Liver (tissue), 7 donors: ENCODE measurements at regions not wholly inside any gene's neighbourhood (a gene's known extent, or its start where the extent isn't known, plus 50 kb on each side); places are given as distances from the start of the nearest gene placed in this dataset.

Experiments
- DNase-seq: peaks from one replicate; pipeline ENCODE4 v3.0.0-alpha.2; 2017; ENCODE audit warnings: low spot score
- H3K27ac ChIP-seq, 2 donors: one replicate each; pipeline ENCODE4 v1.7.0; 2013; ENCODE audit warnings: inconsistent platforms in 2 of 2, low read length in 2 of 2, control low read depth in 1 of 2, low read depth in 1 of 2, mild to moderate bottlenecking in 1 of 2
- H3K27me3 ChIP-seq, 4 donors: one replicate each; pipeline versions ENCODE4 v1.6.1 to v1.7.0; 2013; ENCODE audit warnings: low read length in 3 of 4, inconsistent platforms in 1 of 4, mild to moderate bottlenecking in 1 of 4, moderate library complexity in 1 of 4; ENCODE audit not compliant: control insufficient read depth in 4 of 4, insufficient read depth in 4 of 4
- H3K36me3 ChIP-seq, 4 donors: one replicate each; pipeline versions ENCODE4 v1.6.1 to v1.7.0; 2013; ENCODE audit warnings: low read length in 3 of 4, mild to moderate bottlenecking in 3 of 4, low read depth in 1 of 4, moderate library complexity in 1 of 4; ENCODE audit not compliant: control insufficient read depth in 4 of 4, insufficient read depth in 3 of 4
- H3K4me1 ChIP-seq, 4 donors: one replicate each; pipeline versions ENCODE4 v1.6.1 to v1.7.0; 2013; ENCODE audit warnings: low read length in 3 of 4, mild to moderate bottlenecking in 3 of 4, moderate library complexity in 1 of 4; ENCODE audit not compliant: control insufficient read depth in 4 of 4, insufficient read depth in 4 of 4
- H3K4me3 ChIP-seq, 3 donors: one replicate each; pipeline versions ENCODE4 v1.6.1 to v1.7.0; 2013; ENCODE audit warnings: low read length in 3 of 3, control low read depth in 1 of 3, low read depth in 1 of 3, mild to moderate bottlenecking in 1 of 3
- H3K9ac ChIP-seq, 2 donors: one replicate each; pipeline ENCODE4 v1.7.0; 2013; ENCODE audit warnings: low read length in 2 of 2, mild to moderate bottlenecking in 2 of 2, moderate library complexity in 2 of 2, control low read depth in 1 of 2, low read depth in 1 of 2
- H3K9me3 ChIP-seq, 4 donors: one replicate each; pipeline versions ENCODE4 v1.6.1 to v1.7.0; 2013; ENCODE audit warnings: low read length in 3 of 4; ENCODE audit not compliant: control insufficient read depth in 4 of 4
- ATF3 ChIP-seq: IDR thresholded peaks from 2 replicates; pipeline ENCODE4 v1.6.1; 2016; ENCODE audit warnings: antibody characterized with exemption
- FOXA1 ChIP-seq: IDR thresholded peaks from 2 replicates; pipeline ENCODE4 v1.6.1; 2016; ENCODE audit warnings: antibody characterized with exemption
- FOXA2 ChIP-seq: IDR thresholded peaks from 2 replicates; pipeline ENCODE4 v1.6.1; 2016; ENCODE audit warnings: antibody characterized with exemption
- GABPA ChIP-seq, 2 donors: IDR thresholded peaks in 1 of 2; conservative IDR thresholded peaks in 1 of 2; 2 replicates each; pipeline ENCODE4 v1.6.1; 2016; ENCODE audit warnings: antibody characterized with exemption in 2 of 2, mild to moderate bottlenecking in 1 of 2, moderate library complexity in 1 of 2
- HNF4A ChIP-seq, 2 donors: conservative IDR thresholded peaks; 2 replicates each; pipeline ENCODE4 v1.6.1; 2016; ENCODE audit warnings: antibody characterized with exemption in 2 of 2, mild to moderate bottlenecking in 2 of 2
- HNF4G ChIP-seq: IDR thresholded peaks from 2 replicates; pipeline ENCODE4 v1.6.1; 2016; ENCODE audit warnings: antibody characterized with exemption
- JUND ChIP-seq, 2 donors: IDR thresholded peaks; 2 replicates each; pipeline ENCODE4 v1.6.1; 2016; ENCODE audit warnings: antibody characterized with exemption in 2 of 2
- MAX ChIP-seq: IDR thresholded peaks from 2 replicates; pipeline ENCODE4 v1.6.1; 2016; ENCODE audit warnings: antibody characterized with exemption
- NR2F2 ChIP-seq: IDR thresholded peaks from 2 replicates; pipeline ENCODE4 v1.6.1; 2016; ENCODE audit warnings: antibody characterized with exemption
- RAD21 ChIP-seq, 2 donors: IDR thresholded peaks; 2 replicates each; pipeline ENCODE4 v1.6.1; 2016; ENCODE audit warnings: antibody characterized with exemption in 2 of 2, mild to moderate bottlenecking in 2 of 2
- REST ChIP-seq: IDR thresholded peaks from 2 replicates; pipeline ENCODE4 v1.6.1; 2016; ENCODE audit warnings: antibody characterized with exemption, mild to moderate bottlenecking
- RXRA ChIP-seq, 2 donors: IDR thresholded peaks; 2 replicates each; pipeline ENCODE4 v1.6.1; 2017 to 2018; ENCODE audit warnings: antibody characterized with exemption in 2 of 2, mild to moderate bottlenecking in 1 of 2
- SP1 ChIP-seq: IDR thresholded peaks from 2 replicates; pipeline ENCODE4 v1.6.1; 2018; ENCODE audit warnings: antibody characterized with exemption, mild to moderate bottlenecking
- TAF1 ChIP-seq: conservative IDR thresholded peaks from 2 replicates; pipeline ENCODE4 v1.6.1; 2016; ENCODE audit warnings: antibody characterized with exemption, mild to moderate bottlenecking
- YY1 ChIP-seq: IDR thresholded peaks from 2 replicates; pipeline ENCODE4 v1.6.1; 2016; ENCODE audit warnings: antibody characterized with exemption, mild to moderate bottlenecking
- ZBTB33 ChIP-seq: IDR thresholded peaks from 2 replicates; pipeline ENCODE4 v1.6.1; 2016; ENCODE audit warnings: antibody characterized with exemption
- WGBS: extraction: QIAGEN DNeasy Blood & Tissue Kit; methylation state at CpG from one replicate; pipeline ENCODE4 v1.1.7; 2013; 5-methylcytosine and 5-hydroxymethylcytosine counted together
- donor health status: healthy.
- donor health status: healthy.
- donor health status: healthy.
- donor health status: healthy.

- no peaks in the 10 kb centered on the region for H3K4me1 ChIP-seq
- no peaks in the 10 kb centered on the region for H3K27me3 ChIP-seq
- no peak overlapping the region for H3K4me3 ChIP-seq
- no peak overlapping the region for H3K9ac ChIP-seq
- DNase-seq, result no peak
- H3K27ac ChIP-seq, result no peak overlapping the region
- TF ChIP-seq RAD21 (IDR thresholded peaks at IDR 0.05) (no peak), TAF1 (no peak), GABPA (IDR thresholded peaks at IDR 0.05 in 1 of 2, conservative IDR thresholded peaks at IDR 0.05 in 1 of 2) (no peak)
- H3K9me3 ChIP-seq, result no peaks in the 10 kb centered on the region
- no peaks in the 10 kb centered on the region for H3K36me3 ChIP-seq
Measured at GRCh38 chr12:64937452-64937851, 113.0 kb downstream of the TBC1D30 start.

- Histone ChIP-seq H3K27me3 (no peaks in the 10 kb centered on the region), H3K27ac (no peak overlapping the region), H3K36me3 (no peaks in the 10 kb centered on the region), H3K9me3 (no peaks in the 10 kb centered on the region), H3K4me3 (no peak overlapping the region), H3K4me1 (no peaks in the 10 kb centered on the region), H3K9ac (no peak overlapping the region)
- WGBS, result 72% methylated on average over 2 of the region's 2 CpGs
- TF ChIP-seq SP1, result no peak
- TF ChIP-seq ATF3, result no peak
- TF ChIP-seq JUND (IDR thresholded peaks at IDR 0.05), result no peak
- no peak for TF ChIP-seq ZBTB33
- no peak for TF ChIP-seq RXRA (IDR thresholded peaks at IDR 0.05)
- no peak for TF ChIP-seq YY1
- TF ChIP-seq TAF1, result no peak
- no peak for TF ChIP-seq REST
- no peak for TF ChIP-seq MAX
- no peak for TF ChIP-seq GABPA (IDR thresholded peaks at IDR 0.05 in 1 of 2, conservative IDR thresholded peaks at IDR 0.05 in 1 of 2)
- TF ChIP-seq HNF4A (conservative IDR thresholded peaks at IDR 0.05), result no peak
- TF ChIP-seq FOXA1, result no peak
- no peak for TF ChIP-seq FOXA2
- no peak for TF ChIP-seq RAD21 (IDR thresholded peaks at IDR 0.05)
- no peak for TF ChIP-seq HNF4G
- TF ChIP-seq NR2F2, result no peak
- no peak for DNase-seq
Measured at GRCh38 chr12:64938179-64938578, 113.7 kb downstream of the TBC1D30 start.
